Smooth muscle cell (in vitro differentiated cells): ENCODE measurements at regions not wholly inside any gene's neighbourhood (a gene's known extent, or its start where the extent isn't known, plus 50 kb on each side); places are given as distances from the start of the nearest gene placed in this dataset.

Experiments used
- DNase-seq: peaks from one replicate; lab custom pipeline; 2025; ENCODE audit not compliant: unreplicated experiment; lab: John Stamatoyannopoulos, UW
- H2AFZ ChIP-seq: fragments of 200-600 bp; sonication (generic); 2 replicates; pipeline ENCODE4 v1.6.0; 2016; ENCODE audit warnings: antibody characterized with exemption, low read depth, mild to moderate bottlenecking
- H3F3A ChIP-seq: fragments of 200-600 bp; sonication (generic); 2 replicates; pipeline ENCODE4 v1.6.0; 2017; ENCODE audit warnings: antibody characterized with exemption, low read depth
- H3K27ac ChIP-seq: fragments of 200-600 bp; sonication (generic); 2 replicates; pipeline ENCODE4 v1.5.1; 2016; ENCODE audit warnings: low read depth, mild to moderate bottlenecking
- H3K27me3 ChIP-seq: fragments of 200-600 bp; sonication (generic); 2 replicates; pipeline ENCODE4 v1.6.1; 2016; ENCODE audit warnings: low read depth, mild to moderate bottlenecking
- H3K36me3 ChIP-seq: fragments of 200-600 bp; sonication (generic); 2 replicates; pipeline ENCODE4 v1.5.1; 2016; ENCODE audit warnings: low read depth
- H3K4me1 ChIP-seq: fragments of 200-600 bp; sonication (generic); 2 replicates; pipeline ENCODE4 v1.5.1; 2016; ENCODE audit warnings: low read depth
- H3K4me2 ChIP-seq: fragments of 200-600 bp; sonication (generic); 2 replicates; pipeline ENCODE4 v1.6.0; 2016; ENCODE audit warnings: mild to moderate bottlenecking
- H3K4me3 ChIP-seq: fragments of 200-600 bp; sonication (generic); 2 replicates; pipeline ENCODE4 v1.5.1; 2016; ENCODE audit warnings: mild to moderate bottlenecking
- H3K79me2 ChIP-seq: fragments of 200-600 bp; sonication (generic); 2 replicates; pipeline ENCODE4 v1.6.0; 2016; ENCODE audit warnings: low read depth, mild to moderate bottlenecking
- H3K9ac ChIP-seq: fragments of 200-600 bp; sonication (generic); 2 replicates; pipeline ENCODE4 v1.6.0; 2016; ENCODE audit warnings: low read depth
- H3K9me3 ChIP-seq: fragments of 200-600 bp; sonication (generic); replicated peaks from 2 replicates; pipeline ENCODE4 v1.5.1; 2016; ENCODE audit warnings: low read depth
- H4K20me1 ChIP-seq: fragments of 200-600 bp; sonication (generic); 2 replicates; pipeline ENCODE4 v1.6.0; 2016; ENCODE audit warnings: low read depth
- WGBS: methylation state at CpG from one replicate; pipeline ENCODE4 v1.1.7; 2016; ENCODE audit warnings: low lambda C conversion rate; 5-methylcytosine and 5-hydroxymethylcytosine counted together
- TF ChIP-seq, protein P1 (sequence below): fragments of 200-600 bp; sonication (generic); IDR thresholded peaks from 2 replicates; pipeline ENCODE4 v1.5.1; 2017; ENCODE audit warnings: borderline replicate concordance, mild to moderate bottlenecking, antibody characterized with exemption; ENCODE audit not compliant: insufficient read depth, poor library complexity, severe bottlenecking

GRCh38 chr14:86525673-86526072 is 995.7 kb downstream of the FLRT2 start:
- H2AFZ ChIP-seq: no peak overlapping the region
- H3K79me2 ChIP-seq: no peaks in the 10 kb centered on the region
- no peak overlapping the region for H3K9ac ChIP-seq
- H4K20me1 ChIP-seq: no peaks in the 10 kb centered on the region
- WGBS: 73% methylated on average over 3 of the region's 3 CpGs
- no peaks in the 10 kb centered on the region for H3K4me1 ChIP-seq
- TF ChIP-seq, protein P1, sequence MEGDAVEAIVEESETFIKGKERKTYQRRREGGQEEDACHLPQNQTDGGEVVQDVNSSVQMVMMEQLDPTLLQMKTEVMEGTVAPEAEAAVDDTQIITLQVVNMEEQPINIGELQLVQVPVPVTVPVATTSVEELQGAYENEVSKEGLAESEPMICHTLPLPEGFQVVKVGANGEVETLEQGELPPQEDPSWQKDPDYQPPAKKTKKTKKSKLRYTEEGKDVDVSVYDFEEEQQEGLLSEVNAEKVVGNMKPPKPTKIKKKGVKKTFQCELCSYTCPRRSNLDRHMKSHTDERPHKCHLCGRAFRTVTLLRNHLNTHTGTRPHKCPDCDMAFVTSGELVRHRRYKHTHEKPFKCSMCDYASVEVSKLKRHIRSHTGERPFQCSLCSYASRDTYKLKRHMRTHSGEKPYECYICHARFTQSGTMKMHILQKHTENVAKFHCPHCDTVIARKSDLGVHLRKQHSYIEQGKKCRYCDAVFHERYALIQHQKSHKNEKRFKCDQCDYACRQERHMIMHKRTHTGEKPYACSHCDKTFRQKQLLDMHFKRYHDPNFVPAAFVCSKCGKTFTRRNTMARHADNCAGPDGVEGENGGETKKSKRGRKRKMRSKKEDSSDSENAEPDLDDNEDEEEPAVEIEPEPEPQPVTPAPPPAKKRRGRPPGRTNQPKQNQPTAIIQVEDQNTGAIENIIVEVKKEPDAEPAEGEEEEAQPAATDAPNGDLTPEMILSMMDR: no peak
- peaks cover 68% of the 10 kb centered on the region for H3K27me3 ChIP-seq
- H3K4me2 ChIP-seq: no peak overlapping the region
- no peaks in the 10 kb centered on the region for H3K36me3 ChIP-seq
- no peak overlapping the region for H3K27ac ChIP-seq
- H3F3A ChIP-seq: no peaks in the 10 kb centered on the region
- no peaks in the 10 kb centered on the region for H3K9me3 ChIP-seq
- no peak overlapping the region for H3K4me3 ChIP-seq
- DNase-seq: no peak

- no peaks in the 10 kb centered on the region for H3K4me1 ChIP-seq
- TF ChIP-seq, protein P1: no peak
- H3K4me3 ChIP-seq: no peak overlapping the region
- no peak for DNase-seq
- H3K4me2 ChIP-seq: no peak overlapping the region
- H3K9ac ChIP-seq: no peak overlapping the region
- WGBS: 91% methylated on average over 1 of the region's 1 CpG
- no peaks in the 10 kb centered on the region for H3K79me2 ChIP-seq
- no peaks in the 10 kb centered on the region for H3F3A ChIP-seq
- H2AFZ ChIP-seq: no peak overlapping the region
- H3K36me3 ChIP-seq: no peaks in the 10 kb centered on the region
- H3K27ac ChIP-seq: no peak overlapping the region
- peaks cover 46% of the 10 kb centered on the region for H3K27me3 ChIP-seq
- no peaks in the 10 kb centered on the region for H4K20me1 ChIP-seq
- H3K9me3 ChIP-seq: no peaks in the 10 kb centered on the region
Measured at GRCh38 chr14:86521843-86522242, 991.9 kb downstream of the FLRT2 start.

DNA sequence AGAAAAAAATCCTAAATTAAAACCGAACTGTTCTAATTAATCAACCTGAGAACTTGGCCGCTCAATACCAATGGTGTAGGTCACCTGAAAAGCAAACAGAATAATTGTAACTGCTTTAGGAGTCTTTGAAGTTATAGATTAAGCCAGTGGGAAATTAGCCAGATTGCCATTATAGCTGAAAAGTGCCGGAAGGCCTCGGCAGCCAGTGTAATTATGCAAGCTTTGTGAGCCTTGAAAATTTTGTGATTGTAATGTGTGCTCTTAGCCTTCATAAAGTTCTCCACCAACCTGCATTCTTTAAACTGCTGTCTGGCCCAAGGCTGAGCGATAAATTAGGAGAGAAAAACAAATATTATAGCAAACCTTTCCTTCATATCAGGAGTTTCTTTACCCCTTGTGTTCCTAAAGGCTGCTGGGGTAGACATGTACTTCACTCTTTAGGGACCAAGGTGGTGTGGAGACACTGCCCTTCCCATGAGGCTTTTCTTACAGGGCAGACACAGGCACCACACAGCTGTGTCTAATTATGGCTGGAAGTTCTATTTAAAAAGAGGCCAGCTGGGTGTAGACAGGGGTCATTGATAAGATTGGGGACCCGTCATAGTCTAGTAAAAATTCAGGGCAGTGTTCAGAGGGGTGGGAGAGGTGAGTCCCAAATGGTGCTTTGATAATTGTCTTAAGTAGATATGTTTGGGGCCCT is 991.2 kb downstream of the FLRT2 start:
- 80% methylated on average over 6 of the region's 6 CpGs for WGBS
- H4K20me1 ChIP-seq: no peaks in the 10 kb centered on the region
- DNase-seq: no peak

GRCh38 chr14:86518298-86518697 is 988.4 kb downstream of the FLRT2 start:
- Histone ChIP-seq H3K9ac (no peak overlapping the region), H4K20me1 (no peaks in the 10 kb centered on the region), H3K36me3 (no peaks in the 10 kb centered on the region), H3F3A (no peaks in the 10 kb centered on the region), H2AFZ (no peak overlapping the region), H3K4me1 (no peaks in the 10 kb centered on the region), H3K79me2 (no peaks in the 10 kb centered on the region), H3K4me3 (no peak overlapping the region), H3K27ac (no peak overlapping the region), H3K9me3 (no peaks in the 10 kb centered on the region), H3K27me3 (peaks cover 22% of the 10 kb centered on the region), H3K4me2 (no peak overlapping the region)
- TF ChIP-seq, protein P1: no peak
- 73% methylated on average over 2 of the region's 2 CpGs for WGBS
- DNase-seq: no peak

More for the DNA sequence above, 991.2 kb downstream of the FLRT2 start:
- H3K27me3 ChIP-seq: peaks cover 40% of the 10 kb centered on the region
- no peak overlapping the region for H3K9ac ChIP-seq
- TF ChIP-seq, protein P1: no peak
- H3K4me2 ChIP-seq: no peak overlapping the region
- H3F3A ChIP-seq: no peaks in the 10 kb centered on the region
- no peaks in the 10 kb centered on the region for H3K36me3 ChIP-seq
- H3K4me1 ChIP-seq: no peaks in the 10 kb centered on the region
- H3K79me2 ChIP-seq: no peaks in the 10 kb centered on the region
- no peak overlapping the region for H3K4me3 ChIP-seq
- H3K27ac ChIP-seq: no peak overlapping the region
- no peaks in the 10 kb centered on the region for H3K9me3 ChIP-seq
- H2AFZ ChIP-seq: no peak overlapping the region
